ENCODE measurements at regions not wholly inside any gene's neighbourhood (a gene's known extent, or its start where the extent isn't known, plus 50 kb on each side); places are given as distances from the start of the nearest gene placed in this dataset.

DNA sequence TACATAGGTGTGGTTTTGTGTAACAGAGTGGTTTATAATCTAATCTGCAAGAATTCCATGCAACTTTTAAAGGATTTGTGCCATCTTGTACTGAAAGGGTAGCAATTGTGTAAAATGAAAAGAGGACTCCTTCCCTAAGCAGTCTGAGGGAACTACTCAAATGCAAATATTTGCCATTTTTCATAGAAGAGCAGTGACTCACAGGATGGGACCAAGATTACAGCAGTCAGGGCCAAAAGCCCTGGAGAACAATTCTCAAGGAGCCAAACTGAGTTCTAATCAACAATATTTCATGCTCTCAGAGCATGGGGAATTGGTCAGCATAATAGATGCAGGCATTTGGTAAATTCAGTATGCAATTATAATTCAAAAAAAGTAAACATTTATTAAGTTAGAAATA is 495.8 kb downstream of the CHSY3 start:
- TF ChIP-seq, protein P1, sequence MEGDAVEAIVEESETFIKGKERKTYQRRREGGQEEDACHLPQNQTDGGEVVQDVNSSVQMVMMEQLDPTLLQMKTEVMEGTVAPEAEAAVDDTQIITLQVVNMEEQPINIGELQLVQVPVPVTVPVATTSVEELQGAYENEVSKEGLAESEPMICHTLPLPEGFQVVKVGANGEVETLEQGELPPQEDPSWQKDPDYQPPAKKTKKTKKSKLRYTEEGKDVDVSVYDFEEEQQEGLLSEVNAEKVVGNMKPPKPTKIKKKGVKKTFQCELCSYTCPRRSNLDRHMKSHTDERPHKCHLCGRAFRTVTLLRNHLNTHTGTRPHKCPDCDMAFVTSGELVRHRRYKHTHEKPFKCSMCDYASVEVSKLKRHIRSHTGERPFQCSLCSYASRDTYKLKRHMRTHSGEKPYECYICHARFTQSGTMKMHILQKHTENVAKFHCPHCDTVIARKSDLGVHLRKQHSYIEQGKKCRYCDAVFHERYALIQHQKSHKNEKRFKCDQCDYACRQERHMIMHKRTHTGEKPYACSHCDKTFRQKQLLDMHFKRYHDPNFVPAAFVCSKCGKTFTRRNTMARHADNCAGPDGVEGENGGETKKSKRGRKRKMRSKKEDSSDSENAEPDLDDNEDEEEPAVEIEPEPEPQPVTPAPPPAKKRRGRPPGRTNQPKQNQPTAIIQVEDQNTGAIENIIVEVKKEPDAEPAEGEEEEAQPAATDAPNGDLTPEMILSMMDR (IDR thresholded peaks at IDR 0.05) = no peak
- TF ChIP-seq EZH2phosphoT487 (IDR thresholded peaks at IDR 0.05) = no peak

Measured in neural progenitor cell (in vitro differentiated cells).